HG02981 (cell line): ENCODE measurements at regions not wholly inside any gene's neighbourhood (a gene's known extent, or its start where the extent isn't known, plus 50 kb on each side); places are given as distances from the start of the nearest gene placed in this dataset.

Source experiments
- ATAC-seq: cut with Tn5 transposase; IDR thresholded peaks from one replicate; pipeline ENCODE4 v1.9.1; 2021; ENCODE audit warnings: mild to moderate bottlenecking, moderate library complexity; ENCODE audit not compliant: unreplicated experiment

DNA sequence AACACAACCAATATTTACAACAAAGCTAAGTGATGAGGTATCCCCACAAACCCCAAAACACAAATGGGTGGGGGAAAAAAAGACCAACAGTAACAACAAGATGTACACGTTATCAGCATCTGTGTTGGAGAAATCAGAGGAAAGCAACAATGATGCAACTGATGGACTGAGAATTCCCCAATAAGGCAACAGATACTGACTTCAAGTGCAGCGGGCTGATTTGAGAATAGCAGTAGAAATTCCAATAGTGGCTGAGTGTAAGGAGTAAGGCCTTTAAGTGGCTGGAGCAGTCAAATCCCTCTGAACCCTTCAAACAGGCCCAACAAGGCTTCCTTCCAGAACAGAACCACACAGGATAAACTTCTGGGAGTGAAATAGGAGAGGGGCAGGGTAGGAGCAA, 97.6 kb downstream of the TM2D1 start:
- no peak for ATAC-seq

- ATAC-seq, result no peak
Observed at GRCh38 chr1:61626816-61627215, 98.1 kb downstream of the TM2D1 start.

GRCh38 chr1:61623852-61624251, 101.1 kb downstream of the TM2D1 start:
- no peak for ATAC-seq

DNA sequence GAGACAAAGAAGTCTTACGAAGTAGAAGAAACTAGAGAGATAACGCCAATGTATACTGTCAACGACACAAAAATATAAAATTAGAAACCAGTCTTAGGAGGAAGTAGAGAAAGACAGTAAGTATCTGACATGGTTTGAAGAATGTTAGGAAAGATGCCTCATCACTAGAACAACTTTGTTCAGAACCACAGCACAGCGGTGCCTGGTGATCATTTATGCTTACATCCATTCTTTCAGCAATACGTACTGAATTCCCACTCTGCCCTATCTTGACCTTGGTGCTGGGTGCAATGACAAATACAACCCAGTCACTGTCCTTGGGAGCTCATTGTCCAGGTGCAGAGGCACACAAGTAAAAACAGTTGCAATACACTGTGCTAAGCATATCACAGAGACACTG, 104.4 kb downstream of the TM2D1 start:
- ATAC-seq, result no peak

DNA sequence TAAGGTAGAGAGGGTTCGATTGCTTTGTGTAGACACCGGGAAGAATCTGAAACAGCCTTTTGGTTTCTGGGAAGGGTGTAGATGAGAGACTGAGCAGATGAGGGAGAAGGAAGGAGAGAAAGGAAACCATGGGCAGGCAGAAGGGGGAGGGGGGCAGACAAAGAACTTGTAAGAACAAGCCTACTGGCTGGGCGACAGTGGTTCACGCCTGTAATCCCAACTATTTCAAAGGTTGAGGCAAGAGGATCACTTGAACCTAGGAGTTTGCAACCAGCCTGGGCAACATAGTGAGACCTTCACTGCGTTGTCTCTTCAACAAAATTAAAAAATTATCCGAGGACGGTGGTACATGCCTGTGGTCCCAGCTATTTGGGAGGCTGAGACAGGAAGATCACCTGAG, 106.2 kb downstream of the TM2D1 start:
- ATAC-seq, result no peak

DNA sequence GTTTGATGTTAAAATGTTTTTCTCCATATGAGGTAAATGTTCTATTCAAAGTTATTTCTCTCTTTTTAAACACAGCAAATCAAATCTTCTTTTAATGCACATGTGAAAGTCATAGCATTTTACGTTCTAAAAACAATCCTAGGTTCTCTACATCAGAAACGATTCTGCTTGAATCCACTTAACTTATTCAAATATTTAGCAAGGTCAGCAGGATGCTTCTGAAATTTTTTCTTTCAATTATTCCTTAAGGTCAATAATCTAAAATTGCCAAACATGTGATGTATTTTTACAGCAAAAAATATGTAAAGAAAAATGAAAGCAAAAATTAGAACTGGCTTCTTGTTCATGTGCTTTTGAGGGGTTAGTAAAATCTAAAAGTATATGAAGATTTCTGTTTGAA, 106.7 kb downstream of the TM2D1 start:
- no peak for ATAC-seq

- no peak for ATAC-seq
Observed at GRCh38 chr1:61616830-61617229, 108.1 kb downstream of the TM2D1 start.

DNA sequence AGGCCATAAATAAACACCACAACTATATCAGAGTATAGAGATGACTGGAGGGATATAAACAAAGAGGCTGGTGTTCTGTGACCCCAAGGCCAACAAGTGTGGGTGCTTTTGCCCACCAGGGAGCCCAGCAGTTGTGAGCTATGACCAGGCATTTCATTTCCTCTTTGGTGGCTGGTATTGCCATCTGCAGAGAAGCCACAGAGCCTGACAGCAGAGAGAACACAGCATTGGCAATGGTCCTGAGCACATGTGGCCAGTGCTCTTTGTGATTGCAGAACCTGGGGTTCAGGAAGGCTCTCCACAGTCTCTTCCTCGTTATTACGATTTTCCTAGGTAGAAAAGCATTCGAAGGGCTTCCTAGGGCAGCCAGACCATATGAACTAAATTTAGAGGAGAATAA, 112.3 kb downstream of the TM2D1 start:
- no peak for ATAC-seq

DNA sequence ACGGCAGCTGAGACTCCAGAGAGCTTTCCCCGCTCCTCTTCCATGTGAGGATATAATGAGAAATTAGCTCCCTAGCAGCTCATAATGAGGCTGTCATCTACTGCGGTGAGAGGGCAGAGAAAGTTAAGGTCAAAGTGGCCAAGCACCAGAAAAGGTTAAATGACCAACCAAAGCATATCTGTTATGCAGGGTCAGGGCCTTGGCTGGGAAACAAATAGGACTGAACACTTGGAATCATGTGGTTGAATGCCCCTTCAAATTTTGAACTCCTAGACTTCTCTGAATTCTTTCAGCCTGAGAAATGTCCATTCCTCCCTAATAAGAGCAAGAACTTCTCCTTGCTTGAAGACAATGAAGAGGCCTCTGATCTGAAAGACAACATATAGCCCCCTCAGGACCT, 115.9 kb downstream of the TM2D1 start:
- ATAC-seq, result no peak

DNA sequence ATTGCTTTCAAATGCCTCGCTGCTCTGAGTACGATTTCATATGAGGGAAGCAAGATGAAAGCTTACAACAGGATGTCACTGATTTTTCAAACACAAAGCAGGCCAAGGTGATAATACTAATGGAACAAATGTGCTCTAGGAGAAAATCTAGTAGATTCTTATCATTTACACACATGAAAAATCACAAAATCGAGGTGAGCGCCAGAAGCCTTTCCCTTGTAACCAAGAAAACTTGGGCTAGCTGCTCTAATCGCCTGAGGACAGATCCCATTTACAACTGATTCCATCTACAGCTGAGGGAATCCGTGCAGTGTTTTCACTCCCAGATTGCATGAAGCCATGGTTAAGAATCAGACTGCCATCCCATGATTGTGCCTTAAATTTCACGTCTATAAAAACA, 117.5 kb downstream of the TM2D1 start:
- ATAC-seq, result no peak

DNA sequence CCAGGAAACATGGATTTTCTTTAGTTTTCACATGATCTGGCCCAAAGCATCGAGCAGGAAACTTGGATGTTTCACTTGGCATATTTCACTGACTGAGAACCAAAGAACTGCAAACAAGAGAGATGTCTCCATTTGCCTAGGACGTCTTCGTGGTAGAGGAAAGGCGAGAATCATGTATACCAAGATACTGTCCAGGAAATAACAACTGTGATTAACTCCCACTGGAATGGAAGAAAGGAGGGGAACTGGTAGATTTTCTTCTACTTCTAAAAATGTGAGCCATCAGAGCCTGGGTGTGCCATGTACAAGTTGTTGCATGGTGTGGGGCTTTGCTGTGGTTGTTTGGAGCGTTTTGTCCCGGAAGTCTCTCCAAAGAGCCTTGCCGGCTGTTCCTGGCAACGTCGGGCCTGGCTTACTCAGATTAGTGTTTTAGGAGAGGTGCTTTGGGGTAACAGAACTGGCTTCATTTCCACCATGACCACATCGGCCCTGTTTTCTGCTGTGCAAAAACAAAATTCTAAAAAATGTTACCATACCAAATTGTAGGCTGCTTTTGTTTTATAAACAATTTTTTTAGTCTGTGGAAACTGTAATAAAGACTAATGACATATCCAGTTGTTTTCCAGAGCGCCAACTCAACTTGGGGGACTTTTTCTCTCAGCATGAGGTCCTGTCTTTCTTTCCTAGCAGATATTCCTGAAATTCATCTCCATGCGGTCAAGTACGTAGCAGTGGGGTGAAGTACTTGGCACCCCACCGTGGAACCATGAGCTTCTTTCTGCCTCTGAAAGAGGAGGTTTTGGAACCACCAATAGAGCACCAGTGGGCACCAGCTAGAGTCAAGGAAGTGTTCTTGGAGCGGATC, 118.3 kb downstream of the TM2D1 start:
- no peak for ATAC-seq

DNA sequence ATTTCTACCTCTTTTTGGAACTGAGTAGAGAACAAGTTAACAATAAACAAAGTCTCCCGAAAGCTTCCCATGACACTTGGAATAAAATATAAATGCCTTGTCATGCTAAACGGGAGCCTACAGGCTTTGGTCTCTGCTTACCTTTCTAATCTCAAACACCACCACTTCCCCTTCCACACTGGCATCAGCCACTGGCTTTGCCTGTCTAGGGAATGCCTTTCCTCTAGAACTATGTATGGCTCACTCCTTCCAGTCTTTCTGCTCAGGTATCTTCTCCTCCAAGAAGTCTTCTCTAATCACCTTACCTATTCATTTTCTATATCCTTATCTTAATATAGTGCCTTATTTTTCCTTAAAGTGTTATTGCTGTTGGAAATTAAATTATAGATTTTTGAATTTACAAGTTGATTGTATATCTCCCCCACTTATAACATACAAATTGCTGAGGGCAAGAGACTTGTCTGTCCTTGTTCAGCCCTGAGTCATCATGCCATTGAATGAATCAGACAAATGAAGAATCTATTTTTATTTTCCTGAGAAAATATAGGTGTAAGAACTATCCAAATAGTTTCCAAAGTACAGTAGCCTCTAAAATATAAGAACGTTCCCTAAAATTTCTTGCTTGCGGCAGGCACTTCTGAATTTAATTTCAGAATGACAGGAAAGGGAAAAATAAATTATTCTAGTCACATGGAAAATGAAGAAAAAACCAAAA, 119.2 kb downstream of the TM2D1 start:
- no peak for ATAC-seq

DNA sequence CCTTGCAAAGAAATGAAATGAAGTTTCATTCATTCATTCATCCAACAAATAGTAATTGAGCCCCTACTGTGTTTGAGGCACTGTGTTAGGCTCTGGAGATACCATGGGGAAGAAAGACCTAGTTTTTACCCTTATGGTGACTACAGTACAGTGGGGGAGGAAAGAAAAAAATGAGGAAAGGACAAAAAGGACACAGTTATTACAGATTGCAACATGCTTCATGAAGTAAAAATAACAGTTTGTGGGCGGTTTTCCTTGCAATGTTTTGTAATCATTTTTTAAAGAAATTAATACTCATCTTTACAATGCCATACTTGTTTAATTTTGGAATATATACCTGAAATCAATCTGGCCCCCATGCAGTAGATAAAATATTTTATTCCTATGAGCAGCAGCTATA, 120.3 kb downstream of the TM2D1 start:
- no peak for ATAC-seq

- ATAC-seq, result no peak
Observed at GRCh38 chr1:61604261-61604660, 120.7 kb downstream of the TM2D1 start.

DNA sequence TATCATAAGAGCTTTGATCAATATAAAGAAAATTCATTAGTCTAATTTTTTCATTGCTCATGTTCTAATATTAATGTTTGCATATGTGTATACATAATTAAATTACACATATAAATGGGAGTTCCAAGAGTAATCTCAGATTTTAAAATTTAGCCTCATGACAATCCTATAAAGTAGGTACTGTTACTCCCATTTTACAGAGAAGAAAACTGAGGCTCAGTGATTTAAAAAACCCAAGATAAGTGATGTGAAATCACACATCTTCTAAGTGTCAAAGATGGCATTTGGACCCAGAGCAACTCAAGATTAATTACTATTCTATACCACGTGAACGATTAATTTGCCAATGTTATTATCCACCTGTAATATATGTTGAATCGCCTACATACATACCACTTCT, 122.3 kb downstream of the TM2D1 start:
- no peak for ATAC-seq

DNA sequence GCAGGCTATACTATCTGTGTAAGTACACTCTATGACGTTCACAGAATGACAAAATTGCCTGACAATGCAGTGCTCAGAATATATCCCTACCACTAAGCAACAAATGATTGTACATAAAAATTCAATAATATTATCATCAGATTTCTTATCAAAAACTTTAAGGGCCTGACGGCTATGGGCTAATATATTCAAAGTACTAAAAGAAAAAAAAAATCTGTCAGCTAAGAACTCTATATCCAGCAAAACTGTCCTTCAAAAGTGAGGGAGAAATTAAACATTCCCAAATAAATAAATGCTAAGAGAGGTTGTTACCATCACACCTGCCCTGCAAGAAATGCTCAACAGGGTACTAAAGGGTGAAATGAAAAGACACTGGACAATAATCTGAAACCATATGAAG, 127.3 kb downstream of the TM2D1 start:
- ATAC-seq, result no peak

DNA sequence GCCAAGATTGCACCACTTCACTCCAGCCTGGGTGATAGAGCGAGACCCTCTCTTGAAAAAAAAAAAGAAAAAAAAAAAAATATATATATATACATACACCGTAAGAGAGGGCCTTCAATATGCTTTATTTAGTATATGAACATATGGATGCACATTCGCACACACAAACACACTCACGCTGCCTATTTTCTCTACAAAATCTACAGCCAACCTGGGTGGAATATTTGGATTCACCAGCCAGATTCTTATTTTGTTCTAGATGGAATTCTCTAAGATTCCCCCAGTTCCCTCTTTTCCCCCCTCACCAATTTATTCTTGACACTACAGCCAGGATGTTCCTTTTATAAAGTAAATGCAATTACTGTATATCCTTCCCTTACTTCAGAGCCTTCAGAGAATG, 131.6 kb downstream of the TM2D1 start:
- ATAC-seq, result no peak

DNA sequence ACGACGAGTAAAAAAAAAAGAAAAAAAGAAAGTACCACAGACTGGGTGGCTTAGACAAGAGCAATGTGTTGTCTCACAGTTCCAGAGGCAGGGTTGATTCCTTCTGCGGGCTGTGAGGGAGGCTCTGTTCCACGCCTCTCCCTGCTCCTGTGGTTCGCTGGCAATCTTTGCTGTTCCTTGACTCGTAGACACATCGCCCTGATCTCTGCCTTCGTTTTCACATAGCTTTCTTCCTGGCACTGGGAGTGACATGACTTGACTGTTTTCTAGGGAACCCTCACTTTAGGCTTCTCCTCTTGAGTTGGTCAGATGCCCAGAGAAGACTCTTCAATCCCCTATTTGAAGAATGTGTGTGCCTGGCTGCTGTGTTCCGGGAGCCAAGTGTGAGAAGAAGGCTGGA, 133.6 kb downstream of the TM2D1 start:
- no peak for ATAC-seq

GRCh38 chr1:61588736-61589672, 135.9 kb downstream of the TM2D1 start:
- ATAC-seq, result peak; percentile 96

DNA sequence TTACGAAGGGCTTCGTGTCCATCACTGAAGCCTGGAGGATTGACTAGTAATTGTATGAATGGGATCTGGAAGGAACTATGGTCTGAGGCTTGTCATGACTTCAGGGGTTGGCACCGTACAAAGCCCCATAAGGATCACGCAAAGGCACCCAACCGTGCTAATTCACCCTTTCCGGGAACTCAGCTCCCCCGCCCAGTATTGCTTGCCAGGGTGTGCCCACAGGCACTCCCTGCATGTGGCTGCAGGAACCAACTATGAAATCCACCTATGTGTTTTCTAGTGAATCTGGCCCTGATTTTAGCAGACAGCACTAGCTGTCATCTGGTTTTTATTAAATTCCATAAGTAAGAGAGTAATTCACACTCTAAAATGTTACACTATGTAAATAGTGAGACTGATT, 139.2 kb downstream of the TM2D1 start:
- ATAC-seq, result no peak

DNA sequence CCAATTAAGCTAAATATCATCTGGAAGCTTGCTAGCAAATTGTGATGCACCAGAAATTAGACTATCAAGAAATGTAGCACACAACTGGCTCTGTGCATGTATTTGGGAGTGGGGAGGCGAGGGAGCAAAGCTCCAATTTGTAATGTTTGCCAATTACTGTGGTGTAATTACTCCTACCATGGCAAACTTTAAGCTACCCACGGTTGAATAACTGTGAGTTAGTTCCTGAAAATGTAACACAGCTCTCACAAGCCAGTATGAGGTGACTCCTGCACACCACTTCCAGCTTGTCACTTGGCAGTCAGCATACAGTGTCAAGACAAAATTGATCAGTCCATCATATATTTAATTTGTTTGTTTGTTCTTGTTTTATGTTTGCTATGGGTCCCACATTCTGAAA, 141.2 kb downstream of the TM2D1 start:
- no peak for ATAC-seq
